C4-2B (cell line): ENCODE measurements at regions not wholly inside any gene's neighbourhood (a gene's known extent, or its start where the extent isn't known, plus 50 kb on each side); places are given as distances from the start of the nearest gene placed in this dataset.

Experiments
- CTCF ChIP-seq: fragments of 450-650 bp; conservative IDR thresholded peaks from 2 replicates; pipeline ENCODE4 v1.5.1; 2017; ENCODE audit warnings: mild to moderate bottlenecking
- ZFX ChIP-seq: fragments of 450-650 bp; IDR thresholded peaks from 2 replicates; pipeline ENCODE4 v1.6.1; 2017

GRCh38 chr12:124676714-124677462 lies 109.5 kb upstream of the NCOR2 start:
- TF ChIP-seq CTCF (no peak), ZFX (no peak)
